CD14-positive monocyte (primary cell): ENCODE measurements at regions not wholly inside any gene's neighbourhood (a gene's known extent, or its start where the extent isn't known, plus 50 kb on each side); places are given as distances from the start of the nearest gene placed in this dataset.

Source experiments
- DNase-seq, 3 donors: peaks; one replicate each; pipeline ENCODE4 v3.0.0-alpha.2; 2011 to 2022
- H2AFZ ChIP-seq: 2 replicates; pipeline ENCODE4 v1.6.0; 2012; ENCODE audit warnings: mild to moderate bottlenecking, low read depth, low read length, inconsistent platforms; ENCODE audit not compliant: insufficient read depth, poor library complexity, severe bottlenecking
- H3K27ac ChIP-seq, 2 donors: 1 replicate in 1 of 2; 2 replicates in 1 of 2; pipeline ENCODE4 v1.5.1; 2012 to 2013; ENCODE audit warnings: low read length in 2 of 2, control low read depth in 1 of 2, inconsistent platforms in 1 of 2, low read depth in 1 of 2, mild to moderate bottlenecking in 1 of 2
- H3K27me3 ChIP-seq, 2 donors: one replicate each; pipeline versions ENCODE4 v1.6.0 to v1.6.1; 2011 to 2013; ENCODE audit warnings: low read length in 2 of 2; ENCODE audit not compliant: control insufficient read depth in 2 of 2, insufficient read depth in 2 of 2
- H3K36me3 ChIP-seq, 2 donors: replicated peaks in 1 of 2; 1 replicate in 1 of 2; 2 replicates in 1 of 2; pipeline versions ENCODE4 v1.5.1 to v1.6.1; 2012 to 2013; ENCODE audit warnings: low read length in 2 of 2, control low read depth in 1 of 2, inconsistent platforms in 1 of 2, mild to moderate bottlenecking in 1 of 2; ENCODE audit not compliant: insufficient read depth in 2 of 2, control insufficient read depth in 1 of 2
- H3K4me1 ChIP-seq, 2 donors: 1 replicate in 1 of 2; 2 replicates in 1 of 2; pipeline versions ENCODE4 v1.5.1 to v1.6.1; 2012 to 2013; ENCODE audit warnings: low read length in 2 of 2, control low read depth in 1 of 2, inconsistent platforms in 1 of 2, mild to moderate bottlenecking in 1 of 2, moderate library complexity in 1 of 2; ENCODE audit not compliant: insufficient read depth in 2 of 2, control insufficient read depth in 1 of 2
- H3K4me2 ChIP-seq: replicated peaks from 2 replicates; pipeline ENCODE3; 2012; ENCODE audit warnings: low read length, moderate library complexity, mild to moderate bottlenecking; ENCODE audit not compliant: poor library complexity, severe bottlenecking; ENCODE audit errors: extremely low read depth
- H3K4me3 ChIP-seq, 3 experiments: fragments of 200-600 bp in 1 of 3; sonication (generic) in 1 of 3; replicated peaks in 1 of 3; 1 replicate in 2 of 3; 2 replicates in 1 of 3; pipeline ENCODE4 v1.5.1; 2011 to 2013; ENCODE audit warnings: low read length in 3 of 3, mild to moderate bottlenecking in 3 of 3, control low read depth in 2 of 3, low read depth in 2 of 3, inconsistent platforms in 1 of 3, moderate library complexity in 1 of 3
- H3K79me2 ChIP-seq: 2 replicates; pipeline ENCODE4 v1.6.0; 2012; ENCODE audit warnings: mild to moderate bottlenecking, control low read depth, inconsistent platforms, low read length, moderate library complexity; ENCODE audit not compliant: insufficient read depth
- H3K9ac ChIP-seq: 2 replicates; pipeline ENCODE4 v1.6.0; 2017; ENCODE audit warnings: low read length, mild to moderate bottlenecking; ENCODE audit not compliant: insufficient read depth, poor library complexity, severe bottlenecking
- H3K9me3 ChIP-seq, 2 donors: replicated peaks in 1 of 2; 1 replicate in 1 of 2; 2 replicates in 1 of 2; pipeline versions ENCODE4 v1.5.1 to v1.6.1; 2012 to 2013; ENCODE audit warnings: low read length in 2 of 2, control low read depth in 1 of 2; ENCODE audit not compliant: control insufficient read depth in 1 of 2, insufficient read depth in 1 of 2
- H4K20me1 ChIP-seq: 2 replicates; pipeline ENCODE4 v1.6.0; 2012; ENCODE audit warnings: mild to moderate bottlenecking, low read length, control low read depth, moderate library complexity; ENCODE audit not compliant: insufficient read depth
- H3K27ac Mint-ChIP-seq, 7 donors: one replicate each; pipeline ENCODE4 v1.8.0; 2020; ENCODE audit warnings: mild to moderate bottlenecking in 7 of 7, mixed read lengths in 7 of 7, moderate library complexity in 6 of 7, inconsistent platforms in 2 of 7
- H3K27me3 Mint-ChIP-seq, 3 donors: one replicate each; pipeline ENCODE4 v1.8.0; 2021 to 2022; ENCODE audit warnings: low read depth in 3 of 3, mild to moderate bottlenecking in 3 of 3, mixed read lengths in 3 of 3, moderate library complexity in 3 of 3, inconsistent platforms in 1 of 3
- H3K36me3 Mint-ChIP-seq, 2 donors: one replicate each; pipeline ENCODE4 v1.8.0; 2020; ENCODE audit warnings: mixed read lengths in 2 of 2, inconsistent platforms in 1 of 2, mild to moderate bottlenecking in 1 of 2
- H3K4me1 Mint-ChIP-seq: one replicate; pipeline ENCODE4 v1.8.0; 2020; ENCODE audit warnings: mild to moderate bottlenecking, mixed read lengths
- H3K4me3 Mint-ChIP-seq, 2 donors: one replicate each; pipeline ENCODE4 v1.8.0; 2020; ENCODE audit warnings: mild to moderate bottlenecking in 2 of 2, mixed read lengths in 2 of 2, moderate library complexity in 1 of 2
- H3K9me3 Mint-ChIP-seq, 7 donors: one replicate each; pipeline ENCODE4 v1.8.0; 2020 to 2022; ENCODE audit warnings: mixed read lengths in 7 of 7, mild to moderate bottlenecking in 6 of 7, moderate library complexity in 6 of 7, inconsistent platforms in 2 of 7
- CTCF ChIP-seq: fragments of 200-600 bp; IDR thresholded peaks from one replicate; pipeline ENCODE4 v1.8.0; 2022; ENCODE audit warnings: antibody characterized with exemption, mild to moderate bottlenecking
- WGBS: methylation state at CpG from one replicate; pipeline ENCODE4 v1.1.5; 2013; ENCODE audit warnings: missing lambda C conversion rate; ENCODE audit not compliant: insufficient coverage; 5-methylcytosine and 5-hydroxymethylcytosine counted together
- intact Hi-C, 2 donors: fragments of 100-400 bp; cut with micrococcal nuclease; formaldehyde crosslinking; loops; one replicate each; pipeline versions ENCODE4 v1.15.0 to v1.15.1; 2023

- Histone ChIP-seq H3K4me3 (no peak overlapping the region), H3K9ac (no peak overlapping the region), H3K27ac (no peak overlapping the region), H4K20me1 (no peaks in the 10 kb centered on the region), H3K9me3 (no peaks in the 10 kb centered on the region), H3K27me3 (peaks cover 0 to 3% of the 10 kb centered on the region in 2 donors), H3K36me3 (no peaks in the 10 kb centered on the region), H3K4me1 (peaks cover 7% of the 10 kb centered on the region in 2 donors), H3K79me2 (no peaks in the 10 kb centered on the region), H2AFZ (no peak overlapping the region), H3K4me2 (no peak overlapping the region)
- Mint-ChIP-seq H3K36me3 (no peaks in the 10 kb centered on the region), H3K4me1 (peaks cover 8% of the 10 kb centered on the region), H3K27me3 (peaks cover 26 to 38% (median 31%) of the 10 kb centered on the region in 3 donors), H3K4me3 (no peak overlapping the region), H3K27ac (no peak overlapping the region), H3K9me3 (peaks cover 0 to 2% (median 0%) of the 10 kb centered on the region in 7 donors)
- intact Hi-C loops = no loop called here
- no peak for TF ChIP-seq CTCF
- 78% methylated on average over 3 of the region's 3 CpGs for WGBS
- no peak for DNase-seq
These were observed 357.5 kb downstream of the C16orf95 start for GRCh38 chr16:86959729-86960128.

- H3K27me3 Mint-ChIP-seq = peaks cover 28 to 38% (median 31%) of the 10 kb centered on the region in 3 donors
- H3K4me3 Mint-ChIP-seq = no peak overlapping the region
- H4K20me1 ChIP-seq = no peaks in the 10 kb centered on the region
- no peak for DNase-seq
- H3K9ac ChIP-seq = no peak overlapping the region
- H3K27ac ChIP-seq = no peak overlapping the region
- H3K27me3 ChIP-seq = peaks cover 0 to 3% of the 10 kb centered on the region in 2 donors
- intact Hi-C loops = no loop called here
- 81% methylated on average over 2 of the region's 10 CpGs for WGBS
- no peak overlapping the region for H3K4me3 ChIP-seq
- peaks cover 0 to 2% (median 0%) of the 10 kb centered on the region in 7 donors for H3K9me3 Mint-ChIP-seq
- no peak overlapping the region for H3K4me2 ChIP-seq
- no peak for TF ChIP-seq CTCF
- no peak overlapping the region for H3K27ac Mint-ChIP-seq
- no peaks in the 10 kb centered on the region for H3K36me3 ChIP-seq
- no peaks in the 10 kb centered on the region for H3K9me3 ChIP-seq
- peaks cover 8% of the 10 kb centered on the region for H3K4me1 Mint-ChIP-seq
- no peak overlapping the region for H2AFZ ChIP-seq
- peaks cover 7% of the 10 kb centered on the region in 2 donors for H3K4me1 ChIP-seq
- H3K79me2 ChIP-seq = no peaks in the 10 kb centered on the region
- H3K36me3 Mint-ChIP-seq = no peaks in the 10 kb centered on the region
These were observed 356.9 kb downstream of the C16orf95 start for GRCh38 chr16:86960266-86960665.
